Esophagus muscularis mucosa (tissue), 3 donors: ENCODE measurements at regions not wholly inside any gene's neighbourhood (a gene's known extent, or its start where the extent isn't known, plus 50 kb on each side); places are given as distances from the start of the nearest gene placed in this dataset.

Experiments
- CTCF ChIP-seq, 3 experiments: fragments of 200-600 bp in 2 of 3; fragments of 450-650 bp in 1 of 3; sonication (generic) in 2 of 3; IDR thresholded peaks; one replicate each; pipeline ENCODE4 v1.5.1; 2017 to 2019; ENCODE audit warnings: antibody characterized with exemption in 3 of 3, mild to moderate bottlenecking in 2 of 3, moderate library complexity in 1 of 3
- EP300 ChIP-seq: sonication (generic); formaldehyde crosslinking; IDR thresholded peaks from one replicate; pipeline ENCODE4 v1.6.1; 2017; ENCODE audit warnings: antibody characterized with exemption

- TF ChIP-seq EP300: no peak
- TF ChIP-seq CTCF (IDR thresholded peaks at IDR 0.05): no peak
Measured at GRCh38 chr2:220469201-220469600, 841.8 kb downstream of the SLC4A3 start.
